Inferior parietal cortex (tissue), 1 donor: ENCODE measurements at regions not wholly inside any gene's neighbourhood (a gene's known extent, or its start where the extent isn't known, plus 50 kb on each side); places are given as distances from the start of the nearest gene placed in this dataset.

Source experiments
- DNase-seq: peaks from one replicate; pipeline ENCODE4 v3.0.0-alpha.2; 2016; ENCODE audit errors: extremely low spot score

- DNase-seq, result no peak
These were observed 471.1 kb downstream of the SHQ1 start for GRCh38 chr3:72376956-72377710.

DNA sequence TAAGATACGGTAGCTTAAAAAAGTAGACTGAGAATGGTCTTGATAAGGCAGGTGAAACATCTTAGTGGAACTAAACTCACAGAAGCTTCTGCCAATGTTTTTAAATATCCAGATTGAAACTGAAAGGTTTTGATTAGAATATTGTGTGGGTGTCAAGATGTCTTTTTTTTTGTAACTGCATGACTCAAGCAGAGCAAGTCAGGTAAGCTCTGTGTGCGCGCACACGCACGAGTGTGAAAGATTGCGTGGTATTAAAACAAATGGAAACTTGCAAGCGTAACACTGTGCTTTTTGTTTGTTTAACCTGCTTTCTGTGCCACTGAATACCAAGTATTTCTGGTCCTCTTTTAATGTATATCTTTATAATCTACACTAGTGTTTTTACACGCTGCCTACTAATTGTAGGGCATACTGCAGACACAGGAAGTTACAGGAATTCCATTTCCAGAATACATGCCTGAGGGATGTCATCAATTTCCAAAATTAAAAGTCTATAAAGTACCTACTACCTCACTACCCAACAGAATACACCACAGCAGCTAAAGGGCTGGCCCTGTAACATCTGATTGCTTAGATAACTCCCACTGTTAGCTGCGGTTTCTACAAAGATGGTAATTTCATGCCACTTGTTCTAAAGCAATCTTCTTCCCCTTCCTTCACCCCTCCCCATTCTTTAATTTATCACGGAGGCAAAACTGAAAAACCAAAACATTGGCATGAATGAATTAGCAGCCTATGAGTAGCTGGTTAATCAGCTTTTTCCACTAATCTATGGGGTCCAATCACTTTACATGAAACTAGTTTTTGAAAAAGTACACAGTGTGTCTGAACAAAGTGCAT, 472.8 kb downstream of the SHQ1 start:
- no peak for DNase-seq

GRCh38 chr3:72373139-72373538, 475.1 kb downstream of the SHQ1 start:
- DNase-seq, result no peak

- no peak for DNase-seq
These were observed 476.1 kb downstream of the SHQ1 start for GRCh38 chr3:72372161-72372560.

- no peak for DNase-seq
These were observed 476.8 kb downstream of the SHQ1 start for GRCh38 chr3:72371431-72371830.

DNA sequence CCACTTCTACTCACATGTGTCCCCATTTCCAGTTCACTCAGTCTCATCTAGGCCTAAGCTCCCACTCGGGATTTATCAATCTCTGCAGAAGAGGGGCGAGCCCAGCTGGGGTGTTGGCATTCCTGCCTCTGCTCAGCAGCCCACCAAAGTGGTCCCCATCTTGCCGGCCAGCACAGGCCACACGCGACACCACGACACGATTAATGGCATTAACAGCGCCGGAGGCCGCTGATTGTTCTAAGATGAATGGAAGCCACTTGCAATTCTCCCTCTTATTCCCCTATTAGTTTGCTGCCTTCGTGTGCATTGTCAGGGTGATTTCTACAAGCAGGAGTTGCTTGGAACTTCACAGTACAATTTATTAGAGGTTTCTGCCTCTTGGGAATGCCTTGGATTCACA, 477.3 kb downstream of the SHQ1 start:
- DNase-seq, result no peak

GRCh38 chr3:72369681-72370080, 478.6 kb downstream of the SHQ1 start:
- no peak for DNase-seq

DNA sequence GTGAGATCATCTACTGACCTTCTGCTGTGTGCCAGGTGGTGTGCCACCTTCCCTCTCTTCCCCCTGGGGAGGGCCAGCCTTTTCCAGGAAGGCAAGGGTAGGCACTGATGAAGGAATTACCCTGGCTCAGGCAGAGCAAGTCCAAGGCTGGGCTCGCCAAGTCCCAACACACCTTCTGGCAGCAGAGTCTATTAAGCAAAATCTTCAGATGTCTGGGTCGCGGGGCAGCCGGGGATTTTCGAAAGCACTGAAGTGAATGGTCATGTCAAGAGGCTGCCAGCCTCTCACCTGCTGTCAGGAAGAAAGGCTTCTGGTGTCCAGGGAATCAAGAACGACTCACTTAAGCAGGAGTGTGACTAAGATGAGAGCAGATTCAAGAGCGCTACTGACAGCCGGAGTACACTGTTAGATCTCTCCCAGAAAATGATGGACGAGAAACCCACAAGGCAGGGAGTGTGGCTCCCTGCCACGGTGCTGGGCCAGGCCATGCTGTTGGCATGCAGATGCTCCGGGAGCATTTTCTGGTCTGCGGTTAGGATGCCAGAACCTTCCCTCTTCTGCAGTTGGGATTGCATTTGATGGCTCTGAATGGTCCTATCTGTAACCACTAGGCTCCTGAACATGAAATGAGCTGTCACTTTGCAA, 479.8 kb downstream of the SHQ1 start:
- no peak for DNase-seq

DNA sequence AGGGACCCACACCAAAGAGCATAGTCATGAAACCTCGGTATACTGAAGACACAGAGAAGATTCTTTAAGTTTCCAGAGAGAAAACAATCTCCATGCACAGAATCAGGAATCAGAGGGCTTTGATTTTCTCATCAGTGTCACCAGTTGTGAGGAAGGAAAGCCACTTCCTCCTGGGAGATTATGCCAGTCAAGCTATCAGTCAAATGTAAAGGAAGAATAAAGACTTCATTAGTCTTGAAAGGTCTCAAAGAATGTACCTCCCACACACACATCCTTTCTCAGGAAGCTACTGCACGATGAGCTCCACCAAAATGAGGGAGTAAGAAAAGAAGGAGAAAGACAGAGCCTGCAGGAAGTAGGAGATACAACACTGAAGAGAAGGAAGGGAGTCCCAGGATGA, 486.3 kb downstream of the SHQ1 start:
- no peak for DNase-seq

- DNase-seq, result no peak
These were observed 488.5 kb downstream of the SHQ1 start for GRCh38 chr3:72359743-72360142.

DNA sequence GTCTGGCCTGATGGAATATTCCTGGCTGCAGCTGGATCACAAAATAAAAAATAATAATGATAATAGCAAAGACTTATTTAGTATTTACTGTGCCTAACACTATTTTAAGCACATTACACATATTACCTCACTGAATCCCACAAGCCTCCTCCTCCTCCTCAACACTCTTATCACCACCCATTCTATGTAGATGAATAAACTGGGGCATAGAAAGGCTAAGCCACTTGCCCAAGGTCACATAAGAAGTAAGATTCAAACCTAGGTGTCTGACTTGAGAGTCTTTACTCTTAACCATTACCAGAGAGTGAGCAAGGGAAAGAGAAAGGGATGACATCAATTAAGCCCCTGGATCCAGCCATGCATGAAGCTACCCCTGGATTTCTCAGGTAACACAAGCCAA, 493.1 kb downstream of the SHQ1 start:
- DNase-seq, result no peak

DNA sequence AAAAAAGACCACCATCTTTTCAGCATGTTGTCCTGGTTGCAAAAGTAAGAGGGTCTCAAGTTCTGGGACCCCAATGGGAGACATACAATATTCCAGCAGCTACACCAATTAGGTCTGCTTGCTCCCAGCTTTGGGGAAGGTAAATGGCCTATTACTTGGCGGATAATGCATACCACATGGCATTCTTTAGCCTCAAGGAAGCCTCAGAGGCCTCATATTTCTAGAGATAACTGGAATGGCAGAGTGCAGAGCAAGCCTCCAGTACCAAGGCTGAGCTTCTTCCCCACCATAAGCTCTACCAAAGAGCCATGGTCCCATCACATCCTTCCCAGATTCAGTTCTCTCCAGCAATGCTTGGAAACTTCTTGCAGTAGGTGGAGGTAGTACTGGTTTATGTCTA, 493.8 kb downstream of the SHQ1 start:
- DNase-seq, result no peak

DNA sequence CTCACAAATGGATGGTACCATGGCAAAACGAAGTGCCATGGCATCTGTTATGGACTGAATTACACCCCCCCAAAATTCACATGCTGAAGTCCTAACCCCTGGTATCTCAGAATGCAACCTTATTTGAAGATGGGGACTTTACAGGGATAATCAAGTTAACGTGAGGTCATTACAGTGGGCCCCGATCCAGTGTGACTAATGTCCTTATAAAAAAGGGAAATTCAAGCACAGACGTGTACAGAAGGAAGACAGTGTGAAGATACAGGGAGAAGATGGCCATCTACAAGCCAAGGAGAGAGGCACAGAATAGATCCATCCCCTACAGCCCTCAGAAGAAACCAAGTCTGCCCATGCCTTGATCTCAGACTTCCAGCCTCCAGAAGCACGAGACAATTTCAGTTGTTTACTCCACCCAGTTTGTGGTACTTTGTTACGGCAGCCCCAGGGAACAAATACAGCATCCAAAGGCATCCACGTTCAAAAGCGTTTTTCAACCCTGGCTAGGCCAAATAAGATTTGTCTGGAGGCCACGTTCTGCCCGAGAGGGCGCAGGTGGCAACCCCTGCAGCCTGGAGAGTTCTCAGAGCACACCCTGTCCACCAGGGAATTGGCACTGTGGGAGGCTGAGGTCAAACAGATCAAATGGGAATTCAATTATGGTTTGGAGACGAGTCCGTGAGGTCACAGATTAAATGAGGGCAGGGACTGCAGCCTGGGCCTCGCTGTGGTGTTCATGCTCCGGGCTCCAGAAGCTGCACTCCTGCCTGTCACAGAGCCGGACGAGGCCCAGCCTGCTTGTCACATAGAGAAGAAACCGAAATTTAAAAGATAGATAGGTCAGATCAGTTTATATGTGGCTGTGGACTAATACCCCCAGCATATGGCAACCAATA, 494.8 kb downstream of the SHQ1 start:
- DNase-seq, result no peak

DNA sequence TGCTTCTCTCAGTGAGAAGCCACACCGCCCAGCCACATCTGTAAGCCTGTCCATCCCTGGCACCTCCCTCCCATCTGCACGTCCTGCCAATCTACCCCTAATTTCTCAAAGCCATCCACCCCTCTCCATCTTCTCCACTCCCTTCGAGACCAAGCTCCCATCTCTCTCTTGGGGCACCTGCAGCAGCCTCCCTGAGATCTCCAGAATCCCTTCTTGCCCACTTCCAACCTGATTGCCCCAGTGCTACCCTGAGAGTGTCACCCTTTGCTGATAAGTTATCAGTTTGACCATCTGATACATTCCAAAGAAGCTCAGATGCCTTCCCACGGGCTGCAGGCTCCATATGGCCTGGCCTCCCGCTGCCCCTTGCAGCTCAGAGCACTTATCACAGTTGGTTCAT, 496.1 kb downstream of the SHQ1 start:
- no peak for DNase-seq

DNA sequence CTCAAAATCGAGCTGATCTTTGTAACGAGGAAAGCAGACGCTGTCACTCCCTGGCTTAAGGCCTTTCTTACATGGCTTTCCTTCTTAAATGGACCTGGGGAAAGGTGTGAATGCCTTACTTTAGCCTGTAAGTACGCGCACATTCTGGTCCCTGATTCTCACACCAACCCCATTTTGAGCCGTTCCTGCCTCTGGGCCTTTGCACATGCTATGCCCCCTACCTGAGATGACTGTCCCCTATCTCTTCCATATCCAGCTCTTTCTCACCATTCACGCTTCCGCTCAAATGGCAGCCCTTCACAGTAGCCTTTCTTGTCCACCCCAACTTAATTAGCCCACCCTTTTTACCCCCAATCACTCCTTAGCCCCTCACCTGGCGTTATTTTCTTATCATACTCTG, 496.7 kb downstream of the SHQ1 start:
- DNase-seq, result no peak

DNA sequence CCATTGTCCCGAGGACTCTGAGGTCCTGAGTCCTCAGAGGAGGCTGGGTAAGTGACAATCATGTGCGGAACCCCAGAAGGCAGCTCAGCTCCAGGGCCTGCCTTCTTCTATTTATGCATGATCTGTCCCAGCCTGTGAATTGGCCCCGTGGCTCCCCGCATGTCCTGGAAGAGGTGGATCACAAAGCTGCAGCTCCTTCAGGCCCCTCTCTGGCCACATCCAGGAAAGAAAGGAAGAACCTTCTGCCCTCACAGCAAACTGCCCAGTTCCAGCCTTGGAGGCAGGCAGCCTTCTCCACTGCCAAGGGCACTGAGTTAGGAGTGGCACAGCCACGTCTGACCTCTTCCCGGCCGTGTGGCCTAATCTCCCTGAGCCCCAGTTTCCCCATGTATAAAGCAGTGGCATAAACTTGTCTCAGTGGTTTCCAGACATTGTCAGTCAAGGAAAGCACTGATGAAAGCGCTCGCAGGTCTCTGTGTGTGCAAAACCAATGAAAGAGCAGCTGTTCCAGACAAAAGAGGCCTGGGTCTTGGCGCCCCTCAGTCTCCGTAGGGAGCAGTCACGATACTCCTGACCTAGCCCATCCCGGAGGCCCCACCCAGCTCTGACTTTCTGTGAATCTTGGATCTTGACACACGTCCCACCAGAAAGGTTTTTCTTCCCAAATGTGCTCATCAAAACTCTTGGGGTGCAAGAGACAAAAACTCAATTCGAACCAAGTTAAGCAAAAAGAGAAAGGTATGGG, 497.3 kb downstream of the SHQ1 start:
- no peak for DNase-seq

GRCh38 chr3:72348357-72348756, 499.9 kb downstream of the SHQ1 start:
- no peak for DNase-seq

DNA sequence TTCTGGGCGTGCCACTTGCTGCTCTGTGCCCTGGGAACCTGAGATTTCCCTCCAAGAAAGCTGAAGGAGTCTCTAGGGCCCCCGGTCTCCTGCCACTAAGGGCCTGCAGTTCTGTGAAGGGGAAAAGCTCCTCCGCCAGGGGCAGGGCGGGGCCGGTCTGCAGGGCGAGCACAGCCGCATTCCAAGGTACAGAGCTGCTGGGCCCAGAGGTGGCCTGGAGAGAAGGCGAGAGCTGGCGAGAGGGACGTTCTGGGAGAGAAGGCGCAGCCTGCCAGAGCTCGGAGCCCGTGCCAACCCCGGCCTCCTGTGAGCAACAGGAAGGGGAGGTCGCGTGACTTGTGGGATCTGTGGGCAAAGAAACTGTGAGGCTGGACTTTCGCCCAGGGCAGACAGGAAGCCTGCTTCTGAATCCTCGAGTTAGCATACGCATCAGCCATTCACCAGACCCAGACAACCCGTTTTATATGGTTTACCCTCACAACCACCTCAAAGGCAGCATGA, 500.4 kb downstream of the SHQ1 start:
- no peak for DNase-seq

- DNase-seq, result no peak
These were observed 501.7 kb downstream of the SHQ1 start for GRCh38 chr3:72346526-72346926.

DNA sequence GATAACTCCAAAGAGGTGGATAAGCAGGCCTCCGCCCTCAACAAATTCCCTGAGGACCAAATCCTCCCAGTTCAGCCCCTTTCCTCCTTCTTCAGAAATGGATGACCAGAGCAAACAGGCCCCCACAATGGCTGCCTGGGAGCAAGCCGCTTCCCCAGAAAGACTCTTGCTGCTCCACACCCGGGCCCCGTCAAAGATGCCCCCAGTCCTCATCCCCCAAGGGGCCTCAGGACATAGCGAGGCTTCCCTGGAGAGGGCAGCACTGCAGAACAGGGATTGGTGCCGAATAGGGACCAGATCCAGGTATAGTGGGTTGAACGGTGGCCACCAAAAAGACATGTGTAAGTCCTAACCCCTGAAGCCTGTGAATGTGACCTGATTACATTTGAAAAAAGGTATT, 502.3 kb downstream of the SHQ1 start:
- no peak for DNase-seq
